HG03108 (cell line): ENCODE measurements at regions not wholly inside any gene's neighbourhood (a gene's known extent, or its start where the extent isn't known, plus 50 kb on each side); places are given as distances from the start of the nearest gene placed in this dataset.

Source experiments
- ATAC-seq: cut with Tn5 transposase; IDR thresholded peaks from one replicate; pipeline ENCODE4 v1.9.1; 2021; ENCODE audit warnings: moderate library complexity; ENCODE audit not compliant: unreplicated experiment

GRCh38 chr15:47383801-47384200 is 333.5 kb upstream of the SEMA6D start:
- ATAC-seq, result no peak

DNA sequence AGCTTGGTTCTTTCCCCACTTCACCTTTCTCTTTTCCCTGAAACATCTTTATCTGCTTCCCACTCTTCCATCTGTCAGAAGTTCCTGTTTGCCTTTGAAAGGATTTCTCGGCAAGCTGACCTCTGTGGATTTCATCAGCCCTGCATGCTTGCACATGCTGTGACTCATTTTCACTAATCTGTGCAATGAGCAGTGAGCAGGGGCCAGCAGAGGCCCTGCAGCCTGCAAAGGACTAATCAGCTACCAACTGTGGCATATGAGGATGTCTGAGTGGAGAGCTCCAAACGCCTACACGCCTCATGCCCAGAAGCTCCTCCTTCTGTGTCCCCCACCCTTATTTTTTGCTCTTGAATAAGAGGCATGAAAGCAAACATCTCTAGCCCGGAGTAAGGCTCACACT is 333.0 kb upstream of the SEMA6D start:
- ATAC-seq, result no peak

DNA sequence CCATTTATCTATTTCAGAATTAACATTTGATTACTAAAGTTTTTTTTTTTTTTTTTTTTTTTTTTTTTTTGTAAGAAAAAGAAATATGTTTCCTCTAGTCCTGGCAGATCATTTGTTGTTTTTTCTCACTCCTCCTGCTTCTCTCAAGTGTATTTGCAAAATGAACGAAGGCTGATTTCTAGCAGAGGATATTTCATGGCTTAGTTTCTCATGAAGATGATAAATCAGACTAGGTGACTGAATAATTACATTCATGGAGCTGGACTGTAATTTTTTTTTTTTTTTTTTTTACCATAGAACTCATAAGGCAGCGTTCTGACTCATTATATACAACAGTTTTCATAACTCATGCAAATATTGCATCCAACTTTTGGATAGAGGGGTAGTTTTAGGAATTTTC is 332.5 kb upstream of the SEMA6D start:
- ATAC-seq, result no peak

GRCh38 chr15:47386459-47386858 is 330.8 kb upstream of the SEMA6D start:
- ATAC-seq, result no peak

DNA sequence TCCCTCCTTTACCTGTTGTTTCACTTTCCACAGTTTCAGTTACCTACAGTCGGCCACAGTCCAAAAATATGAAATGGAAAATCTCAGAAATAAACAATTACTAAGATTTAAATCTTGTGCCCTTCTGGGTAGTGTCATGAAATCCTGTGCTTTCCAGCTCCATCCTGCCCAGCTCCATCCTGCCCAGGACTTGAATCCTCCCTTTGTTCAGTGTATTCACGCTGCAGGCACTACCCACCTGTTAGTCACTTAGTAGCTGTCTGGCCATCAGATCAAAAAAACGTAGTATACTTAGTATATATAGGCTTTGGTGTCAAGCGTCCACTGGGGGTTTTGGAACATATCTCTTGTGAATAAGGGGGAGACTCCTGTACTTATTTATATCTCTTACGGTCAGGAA is 329.0 kb upstream of the SEMA6D start:
- ATAC-seq, result no peak

DNA sequence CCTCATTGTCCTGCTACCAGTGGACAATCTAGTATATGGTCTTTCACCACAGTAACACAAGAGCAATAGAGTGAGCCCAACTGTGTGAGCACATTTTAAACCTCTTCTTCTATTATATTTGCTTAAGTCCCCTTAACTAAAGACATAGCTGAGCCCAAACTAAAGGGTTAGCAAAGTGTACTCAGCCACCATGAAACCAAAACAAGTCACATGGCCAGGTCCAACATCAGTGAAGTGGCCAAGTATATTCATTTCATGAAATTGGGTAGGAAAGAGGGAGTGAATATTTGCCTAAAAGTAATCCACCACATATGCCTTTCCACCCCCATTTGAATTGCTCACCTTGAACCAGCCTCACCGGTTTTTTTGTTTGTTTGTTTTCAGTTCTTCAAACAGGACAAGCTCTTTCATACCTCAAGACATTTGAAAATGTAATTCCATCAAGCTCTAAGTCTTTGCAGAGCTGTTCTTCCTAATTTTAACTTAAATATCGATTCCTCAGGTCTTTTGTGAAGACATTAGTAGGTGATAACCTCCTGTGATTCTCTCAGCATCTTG is 327.0 kb upstream of the SEMA6D start:
- no peak for ATAC-seq

DNA sequence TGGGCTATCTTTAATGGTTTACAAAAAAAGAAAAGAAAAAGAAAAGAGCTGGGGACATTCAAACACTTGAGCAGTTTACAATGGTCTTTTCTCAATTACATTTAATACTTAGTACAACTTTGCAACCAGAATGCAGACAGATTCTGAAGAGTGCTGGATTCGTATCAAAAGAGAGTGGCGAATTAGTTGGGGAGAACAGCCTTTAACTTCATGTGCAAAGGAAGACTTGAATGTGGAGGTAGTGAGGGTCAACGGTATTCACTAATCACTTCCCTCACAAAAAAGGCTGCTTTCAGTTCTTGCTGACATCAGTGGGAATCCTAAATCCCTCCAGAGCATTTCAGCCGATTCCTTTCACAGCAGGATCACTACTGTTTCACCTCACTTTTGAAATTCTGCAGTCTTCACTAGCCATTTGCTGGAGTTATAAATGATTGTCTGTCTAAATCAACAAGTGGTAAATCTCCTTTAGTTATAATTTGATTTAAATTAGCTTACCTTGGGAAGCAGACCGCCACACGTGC is 323.0 kb upstream of the SEMA6D start:
- no peak for ATAC-seq

DNA sequence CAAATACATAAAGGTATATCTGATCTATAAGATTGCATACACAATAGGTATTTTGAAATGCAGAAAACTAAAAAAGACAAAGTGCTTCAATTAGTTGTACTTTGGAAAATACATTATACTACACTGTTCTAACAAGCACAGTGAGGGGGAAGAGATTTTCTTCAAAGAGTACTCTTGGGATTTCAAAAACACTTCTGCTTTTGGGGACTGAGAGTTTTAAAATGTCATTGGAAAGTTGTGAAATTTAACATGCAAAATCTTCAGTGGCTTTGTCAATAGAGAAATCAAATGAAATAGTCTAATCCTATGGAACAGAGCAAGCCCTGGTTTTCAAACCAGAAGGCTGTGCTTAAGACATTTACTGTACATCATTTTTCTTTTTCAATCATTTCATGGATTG is 322.2 kb upstream of the SEMA6D start:
- no peak for ATAC-seq

GRCh38 chr15:47397655-47398054 is 319.6 kb upstream of the SEMA6D start:
- ATAC-seq, result no peak

DNA sequence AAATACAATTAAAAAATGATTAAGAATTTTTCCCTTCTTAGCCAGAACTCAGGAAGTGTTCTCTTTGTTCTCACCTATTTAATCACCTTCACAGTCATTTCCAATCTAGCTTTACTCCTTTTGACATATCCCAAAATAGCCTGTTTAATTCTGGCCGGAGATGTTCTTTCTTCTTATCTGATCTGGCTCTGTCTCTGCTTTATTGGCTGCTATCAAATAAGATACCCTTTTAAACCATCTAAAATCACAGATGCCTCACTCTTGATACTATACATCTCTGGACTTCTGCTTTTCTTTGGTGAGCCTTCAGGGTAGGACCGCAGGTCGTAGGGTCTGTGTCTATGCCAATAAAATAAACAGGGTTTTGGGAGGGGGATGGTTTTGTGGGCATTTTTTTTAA is 319.2 kb upstream of the SEMA6D start:
- no peak for ATAC-seq

GRCh38 chr15:47398594-47398993 is 318.7 kb upstream of the SEMA6D start:
- ATAC-seq, result no peak

GRCh38 chr15:47399100-47399499 is 318.2 kb upstream of the SEMA6D start:
- no peak for ATAC-seq

- no peak for ATAC-seq
Observed at GRCh38 chr15:47400603-47401002, 316.7 kb upstream of the SEMA6D start.

DNA sequence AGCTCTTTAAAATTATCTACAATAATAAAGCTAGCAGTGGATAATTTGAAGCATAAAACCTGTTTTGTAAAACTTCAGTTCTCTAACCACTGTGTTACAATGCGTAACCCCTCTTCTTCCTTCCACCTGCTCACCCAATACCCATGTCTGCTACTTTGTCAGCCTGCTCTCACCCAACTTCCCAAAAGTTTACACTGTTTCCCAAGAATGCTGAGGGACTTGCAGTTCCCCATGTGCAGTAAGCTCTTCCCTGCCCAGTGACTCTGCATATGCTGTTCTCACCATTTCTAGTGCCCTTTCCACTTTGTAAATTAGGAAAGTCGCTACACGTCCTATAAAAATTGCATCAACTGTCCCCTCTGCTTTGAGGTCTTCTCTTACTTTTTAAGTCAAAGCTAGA is 315.9 kb upstream of the SEMA6D start:
- no peak for ATAC-seq

DNA sequence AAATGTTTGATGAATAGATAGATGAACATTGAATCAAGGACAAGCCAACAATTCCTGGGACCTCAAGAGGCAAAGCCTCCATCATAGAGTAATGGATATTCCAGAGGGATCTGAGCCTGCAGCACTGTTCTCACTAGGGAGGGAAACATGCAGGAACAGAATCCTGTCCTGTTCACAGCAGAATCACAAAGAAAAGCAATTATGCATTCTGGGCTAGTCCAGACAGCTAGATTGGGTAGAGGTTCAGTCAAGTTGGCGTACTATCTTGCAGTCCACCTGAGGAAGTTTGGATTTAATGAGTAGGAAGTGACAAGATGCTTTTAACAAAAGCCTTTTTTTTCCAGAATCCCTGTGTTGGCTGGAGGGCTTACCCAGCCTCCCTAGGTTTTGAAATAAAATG is 314.5 kb upstream of the SEMA6D start:
- no peak for ATAC-seq

GRCh38 chr15:47404877-47405276 is 312.4 kb upstream of the SEMA6D start:
- no peak for ATAC-seq

DNA sequence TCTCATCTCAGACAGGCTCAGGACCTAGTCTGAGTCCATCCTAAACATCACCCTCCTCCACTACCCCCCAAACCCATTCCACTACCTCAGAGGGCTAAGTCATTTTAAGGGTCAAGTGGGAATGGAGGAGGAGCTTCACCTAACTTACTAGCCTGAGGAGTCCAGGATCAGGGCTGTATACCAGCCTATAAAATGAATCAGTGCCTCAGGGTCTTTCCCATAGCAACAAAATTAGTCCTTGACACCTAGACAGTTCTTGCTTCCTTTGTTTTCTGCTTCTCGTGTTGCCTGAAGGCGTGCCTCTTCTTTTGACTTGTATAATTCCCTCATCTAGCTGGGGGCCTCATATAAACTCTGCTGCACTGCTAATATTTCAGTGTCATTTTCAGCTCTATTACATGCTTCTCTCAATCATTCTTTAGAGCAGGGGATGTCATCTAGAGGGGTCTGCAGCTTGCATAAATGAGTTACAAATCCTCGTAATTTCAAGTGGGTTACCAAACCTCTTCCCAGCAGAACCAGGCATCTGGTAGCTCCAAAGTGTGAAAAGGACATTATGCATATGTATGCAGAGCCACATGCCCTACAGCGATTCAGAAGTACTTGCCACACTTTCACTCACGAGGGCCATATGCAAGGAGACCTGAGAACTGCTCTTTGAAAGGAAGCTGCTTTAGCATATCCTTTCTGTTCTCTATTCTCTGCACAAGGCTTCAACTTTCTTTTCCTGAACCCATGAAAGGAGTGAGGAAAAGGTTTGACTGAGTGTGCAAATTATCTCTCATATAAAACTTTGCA is 311.7 kb upstream of the SEMA6D start:
- no peak for ATAC-seq

DNA sequence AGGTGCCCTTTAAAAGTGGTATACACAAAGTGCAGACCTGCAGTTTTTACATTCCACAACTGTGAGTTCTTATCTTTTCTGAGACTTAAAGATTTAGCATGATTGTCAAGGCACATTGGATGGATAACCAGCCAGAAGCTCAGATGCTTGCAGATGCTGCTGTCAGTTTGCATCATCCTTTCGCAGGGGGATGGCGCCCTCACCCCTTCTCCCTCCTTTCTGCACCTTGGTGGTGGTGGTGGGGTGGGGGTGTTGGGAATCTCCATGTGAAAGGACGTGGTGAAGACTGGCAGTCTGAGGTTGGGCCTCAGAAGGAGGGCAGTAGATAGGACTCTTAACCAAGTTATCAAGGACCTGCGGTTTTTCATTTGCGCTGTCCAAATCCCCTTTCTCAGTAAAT is 309.6 kb upstream of the SEMA6D start:
- no peak for ATAC-seq

- no peak for ATAC-seq
Observed at GRCh38 chr15:47409038-47409437, 308.3 kb upstream of the SEMA6D start.

GRCh38 chr15:47409600-47409999 is 307.7 kb upstream of the SEMA6D start:
- no peak for ATAC-seq

DNA sequence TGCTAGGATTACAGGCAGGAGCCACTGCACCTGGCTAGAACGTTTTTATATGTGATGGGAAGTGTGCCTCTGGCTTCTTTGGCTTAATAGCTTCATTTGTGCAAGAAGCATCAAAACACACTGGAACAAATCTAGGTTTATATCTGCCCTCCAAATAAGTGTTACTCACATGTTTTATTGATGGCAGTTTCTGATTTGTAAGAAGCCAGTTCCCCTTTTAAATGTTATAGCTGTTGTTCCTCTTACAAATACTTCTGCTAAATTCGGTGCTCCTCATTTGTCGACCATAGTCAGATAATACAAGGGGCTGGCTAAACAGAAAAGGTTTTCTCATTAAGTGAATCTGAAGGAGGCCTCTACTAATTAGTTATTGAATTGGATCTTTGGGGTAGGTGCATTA is 307.1 kb upstream of the SEMA6D start:
- ATAC-seq, result no peak

DNA sequence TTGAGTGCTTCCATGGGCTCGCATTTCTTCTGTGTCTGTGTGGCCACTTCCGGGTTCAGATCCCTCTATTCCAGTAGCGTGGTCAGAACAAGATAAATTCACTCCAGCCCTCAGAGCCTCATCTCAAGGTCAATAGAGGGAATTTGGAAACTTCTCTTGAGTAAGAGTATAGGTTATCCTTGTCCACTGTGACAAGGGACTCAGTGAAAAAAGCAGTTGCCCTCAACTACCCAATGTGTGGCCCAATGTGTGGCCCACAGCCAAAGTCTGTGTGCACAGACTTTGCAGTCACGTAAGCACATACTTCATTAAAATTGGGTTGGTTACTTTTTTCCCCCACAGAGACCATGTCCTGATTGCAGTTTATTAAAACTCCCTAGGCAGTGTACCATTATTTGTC is 305.6 kb upstream of the SEMA6D start:
- ATAC-seq, result no peak

DNA sequence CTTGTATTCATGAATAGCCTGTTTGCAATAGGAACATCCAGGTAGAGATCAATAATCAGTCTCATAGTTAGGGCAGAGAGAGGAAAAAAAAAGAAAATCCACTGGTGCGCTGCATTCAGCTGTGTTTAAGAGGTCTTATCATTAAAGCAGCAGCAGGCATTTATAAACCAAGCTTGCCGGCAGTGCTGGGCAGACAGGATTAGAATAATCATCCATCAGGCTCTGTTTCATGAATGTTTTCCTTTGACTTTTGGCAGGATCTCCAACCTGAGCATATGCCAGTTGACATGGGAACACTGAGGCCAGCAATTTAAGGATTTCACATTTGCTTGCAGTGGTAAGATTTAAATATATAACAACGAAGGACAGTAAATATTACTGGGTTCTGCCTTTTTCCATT is 305.2 kb upstream of the SEMA6D start:
- no peak for ATAC-seq
